ENCODE measurements at regions not wholly inside any gene's neighbourhood (a gene's known extent, or its start where the extent isn't known, plus 50 kb on each side); places are given as distances from the start of the nearest gene placed in this dataset.

DNA sequence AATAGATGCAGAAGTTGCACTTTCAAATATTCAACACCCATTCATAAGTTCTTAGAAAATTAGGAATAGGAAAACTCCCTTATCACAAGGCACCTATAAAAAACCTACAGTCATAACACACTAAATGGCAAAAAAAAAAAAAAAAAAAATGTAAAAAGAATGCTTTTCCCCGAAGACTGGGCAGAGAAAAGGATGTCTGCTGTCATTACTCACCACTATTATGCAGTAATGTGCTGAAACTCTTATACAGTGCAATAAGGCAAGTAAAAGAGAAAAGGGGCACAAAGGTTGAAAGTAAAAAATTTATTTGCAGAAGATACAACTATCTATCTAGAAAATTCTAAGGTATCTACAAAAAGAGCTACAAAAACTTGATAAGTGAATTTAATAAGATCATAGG lies 607.8 kb upstream of the ARID1B start:
- DNase-seq (ENCODE audit: low read depth in 4 of 4, low spot score in 3 of 4): no peak

DNA sequence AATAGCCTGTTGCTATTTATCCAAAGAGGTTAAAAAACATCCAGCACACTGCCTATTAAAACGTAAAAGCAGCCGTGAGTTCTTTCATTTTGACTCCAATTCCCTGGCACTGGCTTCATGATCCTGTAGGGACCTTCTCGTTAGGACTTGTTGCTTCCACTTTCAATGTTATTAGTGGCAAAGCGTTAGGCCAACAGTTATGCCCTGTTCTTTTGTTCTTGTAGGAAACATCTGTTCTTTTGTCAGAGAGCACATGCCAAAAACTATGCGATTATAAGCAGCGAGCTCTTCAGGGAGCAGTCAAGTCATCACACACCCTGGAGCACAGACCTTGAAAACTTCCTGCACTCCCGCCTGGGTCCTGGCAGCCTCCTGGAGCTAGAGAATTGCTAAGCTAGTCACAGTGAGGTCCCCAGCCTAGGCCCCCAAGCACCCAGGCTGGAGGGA lies 609.5 kb upstream of the ARID1B start:
- peak in 1 of 4 donors; percentile 25 for DNase-seq (ENCODE audit: low read depth in 4 of 4, low spot score in 3 of 4)

DNA sequence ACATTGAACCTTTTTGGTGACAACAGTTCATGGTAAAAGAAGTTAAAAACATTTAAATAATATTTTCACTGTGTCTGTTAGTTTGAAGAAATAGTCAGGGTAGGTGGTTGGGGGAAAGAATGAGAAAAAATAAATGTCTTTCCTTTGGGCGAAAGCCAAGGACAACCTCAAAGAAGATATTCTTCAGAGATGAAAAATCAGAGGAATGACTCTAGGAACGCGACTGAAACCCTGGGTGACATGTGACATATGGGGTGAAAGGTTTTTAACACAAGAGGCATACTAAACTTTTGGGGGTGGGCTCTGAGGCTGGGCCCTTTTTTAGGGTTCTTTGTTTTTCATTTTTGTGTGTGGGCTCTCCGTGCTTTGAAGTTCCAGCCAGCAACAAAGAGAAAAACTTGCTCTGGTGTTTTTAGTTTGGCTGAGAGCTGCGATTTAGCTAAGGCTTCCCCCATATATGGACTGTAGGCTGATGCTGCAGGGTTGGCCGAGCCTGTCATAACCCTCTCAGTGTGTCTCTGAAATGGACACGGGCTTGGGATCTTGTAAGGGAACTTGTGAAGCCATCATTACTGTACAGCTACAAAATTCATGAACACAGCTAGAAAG lies 610.1 kb upstream of the ARID1B start:
- DNase-seq (ENCODE audit: low read depth in 4 of 4, low spot score in 3 of 4): no peak

DNA sequence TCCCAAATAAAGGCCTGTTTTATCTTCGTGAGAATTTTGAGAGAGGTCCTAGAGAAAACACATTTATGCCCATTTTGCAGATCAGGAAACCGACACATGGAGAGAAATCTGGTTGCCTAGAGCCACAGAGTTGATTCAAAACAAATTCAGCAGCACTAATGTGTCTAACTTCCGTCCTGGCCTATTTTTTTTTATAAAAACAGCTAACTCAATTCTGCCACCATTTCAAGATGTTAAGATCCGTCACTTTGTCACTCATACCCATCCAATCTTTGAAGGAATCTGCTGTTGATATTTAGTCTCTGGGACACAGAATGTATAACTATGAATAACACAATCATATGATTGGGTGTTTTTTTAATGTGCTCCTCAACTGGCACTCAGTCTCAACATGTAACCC lies 611.1 kb upstream of the ARID1B start:
- no peak for DNase-seq (ENCODE audit: low read depth in 4 of 4, low spot score in 3 of 4)

DNA sequence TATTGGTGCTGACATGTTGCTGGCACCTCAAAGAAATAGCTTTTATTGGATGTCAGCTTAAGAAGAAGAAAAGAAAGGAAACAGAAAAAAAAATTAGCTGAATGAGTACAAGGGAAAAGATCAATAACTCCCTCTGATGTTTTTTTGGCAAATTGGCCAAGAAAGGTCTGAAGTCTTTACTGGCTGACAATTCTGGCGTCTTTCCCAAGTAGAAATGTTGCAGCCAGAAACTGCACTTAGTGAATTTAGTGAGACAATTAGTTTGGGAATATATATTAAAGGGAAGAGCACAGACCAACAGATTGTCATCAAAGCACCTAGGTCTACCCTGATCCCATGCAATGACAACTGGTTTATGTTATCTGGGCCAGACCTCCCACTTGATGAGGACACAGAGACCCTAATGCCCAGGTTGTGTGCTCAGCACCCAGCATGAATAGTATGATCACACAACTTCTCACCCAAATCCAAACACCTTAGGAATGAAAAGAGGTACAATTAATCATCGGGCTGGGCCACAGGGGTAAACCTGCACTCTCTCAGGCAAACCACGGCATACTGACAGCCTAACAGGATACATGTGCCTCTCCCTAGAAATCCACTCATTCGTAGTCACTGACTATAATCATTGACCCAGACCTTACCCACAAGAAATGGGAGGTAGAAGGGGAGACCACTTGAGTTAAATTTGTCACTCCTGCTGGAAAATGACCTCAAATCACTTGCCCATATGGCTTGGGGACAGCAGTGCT lies 612.3 kb upstream of the ARID1B start:
- DNase-seq (ENCODE audit: low read depth in 4 of 4, low spot score in 3 of 4): no peak

DNA sequence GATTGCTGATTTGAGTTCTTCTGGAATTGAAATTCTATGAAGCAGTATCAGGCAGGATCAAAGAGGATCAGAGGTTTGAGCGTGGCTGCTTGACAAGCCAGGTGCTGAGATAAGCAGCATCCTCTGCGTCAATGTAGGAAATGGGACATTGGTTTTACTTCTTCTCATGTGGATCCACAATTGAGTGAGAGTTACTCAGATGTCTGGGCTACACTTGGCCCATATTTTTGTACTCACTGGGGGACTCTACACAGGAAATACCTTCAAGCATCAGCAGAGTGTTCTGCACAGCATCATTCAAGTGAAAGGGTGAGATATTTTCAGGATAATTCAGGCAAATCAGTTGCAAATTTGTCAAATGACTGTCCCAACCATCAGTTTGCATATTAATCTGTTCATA lies 613.9 kb upstream of the ARID1B start:
- DNase-seq (ENCODE audit: low read depth in 4 of 4, low spot score in 3 of 4): no peak

DNA sequence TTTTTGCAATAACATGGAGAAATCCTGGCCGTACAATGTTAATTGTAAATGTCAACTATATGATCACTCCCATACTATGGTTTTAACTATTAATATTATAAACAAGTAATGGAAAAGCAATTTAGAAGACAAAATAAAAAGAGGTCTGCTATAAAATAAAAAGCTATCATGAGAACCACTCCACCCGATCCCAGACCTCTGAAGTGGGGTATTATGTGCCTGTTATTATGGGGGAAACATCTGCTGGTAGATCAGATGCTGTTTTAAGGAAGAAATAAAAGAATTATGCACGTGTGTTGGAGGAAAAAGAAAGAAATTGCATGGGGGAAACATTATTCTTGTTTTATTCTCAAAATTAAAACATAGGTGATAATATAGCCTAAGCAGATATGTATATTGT lies 615.7 kb upstream of the ARID1B start:
- no peak for DNase-seq (ENCODE audit: low read depth in 4 of 4, low spot score in 3 of 4)

DNA sequence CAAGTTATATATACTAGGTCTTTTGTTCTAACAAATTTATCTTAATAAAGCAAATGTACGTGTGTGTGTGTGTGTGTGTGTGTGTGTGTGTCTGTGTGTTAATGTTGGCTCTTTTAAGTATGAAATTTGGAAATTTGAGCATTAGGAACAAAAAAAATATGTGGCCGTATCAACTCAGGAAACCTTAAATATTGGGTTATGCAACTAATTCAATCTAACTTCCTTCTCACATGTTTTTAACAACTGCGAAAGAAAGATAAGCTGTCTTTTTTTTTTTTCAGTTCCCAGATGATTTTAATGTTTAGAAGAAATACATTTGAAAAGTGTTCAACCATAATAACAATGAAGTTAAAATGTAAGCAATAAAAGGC lies 616.4 kb upstream of the ARID1B start:
- no peak for DNase-seq (ENCODE audit: low read depth in 4 of 4, low spot score in 3 of 4)

DNA sequence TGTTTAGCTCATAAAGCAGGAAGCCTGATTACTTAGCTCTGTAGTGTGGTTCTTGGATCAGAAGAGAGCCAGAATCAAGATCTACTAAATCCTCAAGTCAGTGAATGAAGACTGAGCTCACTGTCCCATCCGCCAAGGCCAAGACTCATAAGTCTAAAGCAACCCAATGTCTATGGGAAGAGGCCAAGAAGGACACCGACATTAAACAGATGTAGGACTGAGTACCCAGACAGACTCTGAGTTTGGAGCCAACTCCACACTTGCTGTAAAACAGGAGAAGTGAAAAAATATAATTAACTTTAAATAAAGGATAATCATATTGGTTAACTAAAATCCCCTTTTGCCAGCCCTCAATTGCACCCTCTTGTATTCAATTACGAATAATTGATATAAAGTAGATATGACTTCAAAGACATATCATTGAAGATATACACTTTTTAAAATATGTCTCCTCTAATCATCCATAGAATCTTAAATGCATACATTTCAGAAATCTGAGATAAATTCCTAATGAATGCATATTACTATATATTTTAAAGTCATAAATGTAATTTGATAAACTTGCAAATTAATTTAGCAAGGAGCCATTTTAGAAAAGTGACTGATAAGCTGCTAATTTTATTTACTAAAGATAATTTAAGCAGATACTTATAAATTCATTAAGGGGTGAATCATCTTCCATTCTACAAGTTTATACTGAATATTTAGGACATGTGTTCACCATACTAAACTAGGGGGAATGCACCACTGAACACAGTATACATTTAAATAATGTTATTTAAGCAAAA lies 617.0 kb upstream of the ARID1B start:
- no peak for DNase-seq (ENCODE audit: low read depth in 4 of 4, low spot score in 3 of 4)

DNA sequence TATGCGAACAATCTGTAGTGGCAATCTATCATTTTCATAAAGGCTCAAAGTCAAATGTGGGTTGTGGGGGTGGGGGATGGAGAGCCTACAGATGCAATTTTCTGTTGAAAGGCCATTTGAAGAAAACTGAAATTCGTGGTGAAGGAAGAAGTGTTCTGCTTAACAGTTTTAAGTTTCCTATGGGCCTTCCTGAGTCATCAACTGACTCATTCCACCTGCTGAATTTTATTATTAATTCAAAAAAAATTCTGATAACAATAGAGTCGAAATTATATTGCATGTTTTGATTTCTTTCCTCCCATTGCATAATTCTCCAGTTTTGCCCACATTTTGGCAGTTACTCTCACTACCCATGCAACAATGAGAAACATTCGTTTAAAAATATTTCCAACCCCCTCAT lies 622.3 kb upstream of the ARID1B start:
- no peak for DNase-seq (ENCODE audit: low read depth in 4 of 4, low spot score in 3 of 4)

DNA sequence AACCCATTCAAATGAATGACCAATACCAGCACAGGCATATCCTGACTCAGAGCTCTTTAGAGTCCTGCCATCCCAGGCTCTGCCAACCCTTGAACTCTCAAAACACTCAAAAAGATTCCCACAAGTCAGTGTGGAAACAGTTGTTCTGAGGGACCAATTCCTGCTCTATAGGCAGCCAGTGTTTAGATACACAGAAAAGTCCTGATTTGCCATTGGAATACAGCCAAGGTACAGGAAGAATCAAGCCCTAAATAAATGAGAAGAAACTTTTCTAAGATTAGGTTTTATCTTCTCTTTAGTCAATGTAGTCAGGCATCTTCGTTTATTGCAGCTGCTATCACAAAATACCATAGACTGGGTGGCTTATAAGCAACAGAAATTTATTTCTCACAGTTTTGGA lies 626.8 kb upstream of the ARID1B start:
- no peak for DNase-seq (ENCODE audit: low read depth in 4 of 4, low spot score in 3 of 4)

DNA sequence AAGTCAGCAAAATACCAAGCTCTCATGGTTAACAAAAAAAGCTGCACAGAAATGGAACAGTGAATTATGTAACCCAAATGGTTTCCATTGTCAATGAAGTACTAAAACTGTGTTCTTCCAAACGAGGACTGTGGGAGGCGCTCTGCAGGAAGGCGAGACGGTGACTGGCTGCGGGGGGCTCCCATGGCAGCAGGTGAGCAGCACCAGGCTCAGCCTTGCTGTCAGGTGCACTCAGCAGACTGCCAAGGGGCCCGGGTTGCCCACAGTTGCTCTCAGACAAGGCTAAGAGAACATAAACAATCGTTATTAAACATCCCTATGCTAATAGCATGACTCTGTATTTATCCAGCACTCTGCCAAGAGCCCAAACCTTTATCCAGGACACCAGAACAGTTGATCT lies 630.3 kb upstream of the ARID1B start:
- no peak for DNase-seq (ENCODE audit: low read depth in 4 of 4, low spot score in 3 of 4)

DNA sequence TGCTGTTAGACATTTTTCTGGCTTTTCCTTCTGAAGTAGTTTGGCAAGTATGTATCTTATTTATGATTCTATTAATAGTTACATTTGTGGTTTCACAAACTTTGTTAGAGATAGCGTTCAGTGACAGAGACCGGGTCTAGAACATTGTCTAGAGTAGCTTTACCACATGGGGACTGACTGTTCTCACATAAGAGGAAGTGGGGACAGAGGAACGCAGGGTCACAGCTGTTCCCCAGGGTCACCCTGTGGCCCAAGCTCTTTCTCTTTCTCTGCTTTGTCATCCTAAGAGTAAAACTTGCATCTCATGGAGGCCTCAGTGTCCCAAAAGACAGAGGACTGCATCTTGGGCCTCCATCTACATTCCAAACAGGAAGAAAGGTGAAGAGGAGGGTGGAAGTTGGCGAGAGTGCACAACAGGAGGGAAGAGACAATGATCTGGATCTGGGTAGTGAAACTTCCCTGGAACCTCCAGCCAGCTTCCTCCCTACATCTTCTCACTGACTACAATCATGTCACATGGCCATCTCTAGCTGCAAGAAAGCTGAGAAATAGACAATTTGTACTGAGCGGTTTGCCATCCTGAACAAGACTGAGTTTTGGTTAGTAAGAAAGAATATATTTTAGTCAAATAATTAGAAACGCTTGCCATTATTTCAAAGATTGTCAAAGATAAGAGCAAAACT lies 645.8 kb upstream of the ARID1B start:
- DNase-seq (ENCODE audit: low read depth in 4 of 4, low spot score in 3 of 4): no peak

DNA sequence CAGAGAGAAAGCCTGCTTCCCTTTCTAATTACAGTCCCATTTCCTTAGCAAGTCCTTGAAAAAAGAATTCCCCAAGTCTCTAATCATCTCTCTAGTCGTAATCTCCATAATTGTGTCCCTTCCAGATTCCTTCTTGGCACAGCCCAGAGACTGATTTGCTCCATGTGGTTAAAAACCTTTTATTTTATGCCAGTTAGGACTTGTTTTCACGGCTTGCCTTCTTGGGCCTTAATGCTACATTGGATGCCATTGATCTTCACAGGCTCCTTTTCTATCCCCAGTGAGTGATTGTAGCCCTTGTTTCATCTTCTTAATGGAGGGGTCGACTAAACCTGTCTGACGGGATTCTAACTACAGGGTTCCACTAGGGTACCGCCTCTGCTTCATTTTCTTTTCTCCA lies 650.6 kb upstream of the ARID1B start:
- no peak for DNase-seq (ENCODE audit: low read depth in 4 of 4, low spot score in 3 of 4)

DNA sequence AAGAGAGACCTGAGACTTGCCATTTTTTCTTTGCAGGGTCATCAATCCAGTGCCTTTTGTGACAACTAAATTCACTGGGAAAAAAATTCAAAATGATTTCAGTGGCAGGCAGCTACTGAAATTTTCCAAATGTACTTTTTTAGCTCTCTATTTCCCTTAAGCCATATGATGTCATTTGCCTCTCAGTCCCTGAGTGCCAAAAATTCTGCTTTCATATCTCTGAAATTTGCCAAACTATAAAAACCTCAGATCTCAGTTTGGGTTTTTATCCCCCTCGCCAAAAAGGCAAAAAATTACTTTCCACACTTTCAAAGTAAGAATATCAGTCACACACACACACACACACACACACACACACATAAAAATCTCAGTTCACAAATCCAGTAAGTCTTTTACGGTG lies 651.3 kb upstream of the ARID1B start:
- DNase-seq (ENCODE audit: low read depth in 4 of 4, low spot score in 3 of 4): no peak

DNA sequence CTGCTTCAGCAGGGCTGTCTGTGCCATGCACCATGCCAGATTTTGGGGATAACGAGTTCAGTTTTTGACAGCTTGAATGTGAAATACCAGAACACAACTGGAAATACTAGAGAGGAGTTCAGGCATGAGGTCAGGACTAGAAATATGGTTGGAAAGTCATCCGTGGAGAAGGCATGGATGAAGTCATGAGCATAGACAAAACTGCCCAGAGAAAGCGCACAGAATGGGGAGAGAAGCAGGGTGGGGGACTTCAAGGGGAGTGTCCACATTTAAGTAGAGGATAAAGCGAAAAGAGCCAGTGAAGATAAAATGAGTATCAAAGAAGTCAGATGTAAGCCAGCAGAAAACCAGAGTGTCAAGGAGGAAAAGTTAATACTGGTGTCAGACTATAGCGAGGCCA lies 653.4 kb upstream of the ARID1B start:
- DNase-seq (ENCODE audit: low read depth in 4 of 4, low spot score in 3 of 4): no peak

DNA sequence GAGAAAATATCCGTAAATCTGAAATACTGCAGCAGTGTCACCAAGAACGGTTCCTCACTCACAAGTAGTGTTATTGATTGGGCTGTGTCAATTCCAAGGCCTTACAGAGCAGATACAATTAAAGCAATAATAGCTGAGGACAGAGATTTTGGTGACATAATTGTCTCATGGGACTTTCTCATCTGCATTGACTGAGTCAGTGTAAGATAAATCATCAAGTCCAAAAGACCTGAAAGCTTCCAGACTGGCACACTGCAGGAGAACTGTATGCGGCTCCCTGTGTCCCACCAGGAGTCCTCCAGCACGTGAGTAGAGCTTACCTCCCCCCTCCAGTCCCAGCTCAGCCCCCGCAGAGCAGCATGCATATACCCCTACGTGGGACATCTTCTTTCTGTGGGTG lies 655.2 kb upstream of the ARID1B start:
- DNase-seq (ENCODE audit: low read depth in 4 of 4, low spot score in 3 of 4): no peak

DNA sequence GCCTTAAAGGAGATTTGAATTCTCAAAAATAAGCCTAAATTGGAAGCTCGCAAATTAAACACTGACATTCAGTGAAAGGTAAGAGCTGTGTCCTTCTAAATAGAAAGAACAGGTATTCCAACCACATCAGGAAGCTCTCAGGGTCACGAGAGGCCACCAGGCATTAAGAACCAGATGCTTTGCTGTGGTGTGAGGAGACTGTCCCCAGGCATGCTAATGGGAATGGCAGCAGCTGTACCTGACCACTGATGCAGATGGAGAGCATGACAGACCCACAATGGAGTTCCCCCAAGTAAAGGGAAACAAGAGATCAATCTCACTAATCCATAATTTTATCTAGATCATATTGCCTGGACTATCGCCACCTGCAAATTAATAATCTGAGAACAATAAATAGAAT lies 658.9 kb upstream of the NOX3 start:
- DNase-seq (ENCODE audit: low read depth in 4 of 4, low spot score in 3 of 4): no peak

DNA sequence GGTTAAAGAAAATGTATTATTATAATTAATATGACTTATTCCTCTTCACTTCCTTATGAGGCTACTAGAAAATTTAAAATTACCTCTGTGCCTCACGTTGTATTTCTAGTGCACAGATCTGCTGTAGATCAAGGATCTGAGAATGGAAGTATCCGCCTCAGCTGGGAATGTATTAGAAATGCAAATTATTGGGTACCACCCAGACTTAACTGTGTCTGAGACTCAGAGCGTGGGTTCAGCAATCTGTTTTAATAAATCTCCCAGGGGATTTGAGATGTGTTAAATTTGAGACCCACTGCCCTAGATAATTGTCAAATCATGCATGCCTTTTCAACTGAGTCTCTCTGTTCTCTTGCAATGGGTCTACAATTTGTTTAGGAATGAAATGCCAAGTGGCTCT lies 658.0 kb upstream of the NOX3 start:
- no peak for DNase-seq (ENCODE audit: low read depth in 4 of 4, low spot score in 3 of 4)

DNA sequence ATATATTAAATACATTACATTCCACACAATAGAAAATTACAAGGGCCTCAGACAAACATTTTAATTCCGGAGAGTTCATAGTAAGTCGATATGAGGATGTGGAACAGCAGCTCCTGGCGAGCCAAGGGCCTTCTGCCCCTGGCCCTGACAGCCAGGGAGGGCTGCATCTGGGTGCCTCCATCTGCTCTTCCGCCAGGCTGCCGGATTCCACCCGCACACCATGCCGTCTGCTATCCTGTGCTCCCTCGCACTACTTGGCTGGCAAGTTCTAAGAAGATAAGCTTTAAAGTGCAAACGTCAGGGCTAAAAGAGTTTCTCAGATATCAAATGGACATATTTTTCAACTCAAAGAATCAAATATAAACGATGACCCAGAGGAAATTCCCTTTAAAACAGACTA lies 656.3 kb upstream of the NOX3 start:
- DNase-seq (ENCODE audit: low read depth in 4 of 4, low spot score in 3 of 4): no peak

DNA sequence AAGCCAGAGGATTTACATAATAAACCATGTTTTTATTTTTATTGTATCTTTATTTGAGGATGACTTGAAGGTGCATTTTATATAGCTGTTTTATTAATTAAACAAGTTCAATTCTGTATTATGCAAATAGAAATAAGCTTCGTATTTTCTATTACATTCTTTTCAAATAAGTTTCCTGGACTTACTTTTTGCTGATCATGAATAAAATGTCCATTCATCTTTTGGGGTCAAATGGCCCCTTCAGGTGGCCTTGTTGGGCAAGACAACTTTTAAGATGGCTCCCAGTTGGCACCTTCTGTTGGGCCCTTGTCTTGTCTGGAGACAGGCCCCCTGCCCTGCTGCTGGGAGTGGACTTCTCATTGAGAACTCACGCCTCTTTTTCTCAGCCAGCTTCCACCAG lies 654.6 kb upstream of the NOX3 start:
- no peak for DNase-seq (ENCODE audit: low read depth in 4 of 4, low spot score in 3 of 4)
